A549 (cell line): ENCODE measurements at regions not wholly inside any gene's neighbourhood (a gene's known extent, or its start where the extent isn't known, plus 50 kb on each side); places are given as distances from the start of the nearest gene placed in this dataset.

Experiments used
- ATAC-seq, 2 experiments: fragments of 200-7000 bp in 1 of 2; fragments of >200 bp in 1 of 2; cut with Nextera tagmentation in 1 of 2; cut with Tn5 transposase in 1 of 2; 3 replicates each; pipeline versions ENCODE4 v1.8.0 to v1.9.1; 2018 to 2020; ENCODE audit warnings: mild to moderate bottlenecking in 1 of 2, moderate library complexity in 1 of 2
- CTCF ChIA-PET: fragments of 300-600 bp; sonication (Branson Sonifier 250); formaldehyde crosslinking; extraction: SDS; loops from one replicate; lab custom pipeline; 2021; ENCODE audit warnings: antibody characterized with exemption, inconsistent platforms; lab: Yijun Ruan, JAX
- POLR2A ChIA-PET: fragments of 350-600 bp; formaldehyde crosslinking; extraction: SDS; loops from one replicate; lab custom pipeline; 2021; ENCODE audit warnings: antibody characterized with exemption, inconsistent platforms; lab: Yijun Ruan, JAX
- DNase-seq, 2 experiments: peaks; one replicate each; pipeline versions ENCODE4 v3.0.0 to v3.0.0-alpha.2; 2011 to 2016; ENCODE audit warnings: low read depth in 1 of 2, low spot score in 1 of 2
- FAIRE-seq: peaks from 2 replicates; lab custom pipeline; 2011; peaks lifted over from hg19 to GRCh38; lab: Jason Lieb, UNC
- H3K27ac ChIP-seq, 2 experiments: fragments of >200 bp; sonication (Bioruptor Twin); formaldehyde crosslinking; 3 replicates each; pipeline ENCODE4 v1.5.1; 2016 to 2017
- H3K4me1 ChIP-seq: fragments of >200 bp; sonication (Bioruptor Twin); formaldehyde crosslinking; 3 replicates; pipeline ENCODE4 v1.6.1; 2016
- H3K4me2 ChIP-seq: fragments of >200 bp; sonication (Bioruptor Twin); formaldehyde crosslinking; 3 replicates; pipeline ENCODE4 v1.6.1; 2016
- H3K4me3 ChIP-seq: fragments of >200 bp; sonication (Bioruptor Twin); formaldehyde crosslinking; 3 replicates; pipeline ENCODE4 v1.5.1; 2016
- H3K9me3 ChIP-seq: fragments of >200 bp; sonication (Bioruptor Twin); formaldehyde crosslinking; 3 replicates; pipeline ENCODE4 v1.6.1; 2016
- BHLHE40 ChIP-seq: IDR thresholded peaks from 2 replicates; pipeline ENCODE4 v1.6.1; 2012; ENCODE audit warnings: low read depth, low read length, inconsistent platforms
- CBX2 ChIP-seq: fragments of 200-600 bp; sonication (generic); IDR thresholded peaks from 2 replicates; pipeline ENCODE4 v1.6.1; 2016; ENCODE audit warnings: low read depth, mild to moderate bottlenecking, borderline replicate concordance
- CBX8 ChIP-seq: fragments of 200-600 bp; sonication (generic); IDR thresholded peaks from 2 replicates; pipeline ENCODE4 v1.6.1; 2016
- CEBPB ChIP-seq, 2 experiments: fragments of >200 bp in 1 of 2; sonication (Bioruptor Twin) in 1 of 2; formaldehyde crosslinking in 1 of 2; IDR thresholded peaks; 2 replicates each; pipeline ENCODE4 v1.6.1; 2012 to 2016
- CHD2 ChIP-seq: fragments of 150-350 bp; IDR thresholded peaks from 2 replicates; pipeline ENCODE4 v1.6.1; 2014; ENCODE audit warnings: low read length; ENCODE audit not compliant: partially characterized antibody
- FOXS1 ChIP-seq: fragments of 250-450 bp; sonication (Bioruptor Pico); IDR thresholded peaks from 2 replicates; pipeline ENCODE4 v1.5.0; 2020; ENCODE audit warnings: mild to moderate bottlenecking, moderate library complexity
- GATA3 ChIP-seq: IDR thresholded peaks from 2 replicates; pipeline ENCODE4 v1.6.1; 2012; ENCODE audit warnings: borderline replicate concordance
- HEYL ChIP-seq: fragments of 250-450 bp; sonication (Bioruptor Pico); IDR thresholded peaks from 2 replicates; pipeline ENCODE4 v1.8.0; 2021; ENCODE audit warnings: mild to moderate bottlenecking, moderate library complexity
- HOXA7 ChIP-seq: fragments of 250-450 bp; sonication (Bioruptor Pico); IDR thresholded peaks from 2 replicates; pipeline ENCODE4 v1.5.0; 2020; ENCODE audit warnings: mild to moderate bottlenecking, moderate library complexity
- HOXB5 ChIP-seq: fragments of 250-450 bp; sonication (Bioruptor Pico); IDR thresholded peaks from 2 replicates; pipeline ENCODE4 v1.5.0; 2020; ENCODE audit warnings: mild to moderate bottlenecking, moderate library complexity
- KDM1A ChIP-seq: fragments of 200-600 bp; sonication (generic); IDR thresholded peaks from 2 replicates; pipeline ENCODE4 v1.6.1; 2016; ENCODE audit warnings: low read depth, mild to moderate bottlenecking
- KDM5A ChIP-seq: fragments of 200-600 bp; sonication (generic); IDR thresholded peaks from 2 replicates; pipeline ENCODE4 v1.6.1; 2016; ENCODE audit warnings: antibody characterized with exemption, mild to moderate bottlenecking
- MAZ ChIP-seq: fragments of 150-350 bp; IDR thresholded peaks from 2 replicates; pipeline ENCODE4 v1.6.1; 2014; ENCODE audit warnings: antibody characterized with exemption, low read depth, low read length, borderline replicate concordance
- MYC ChIP-seq: IDR thresholded peaks from 2 replicates; pipeline ENCODE4 v1.6.1; 2012; ENCODE audit warnings: mild to moderate bottlenecking, inconsistent platforms, low read length, improper control_type of control experiment, borderline replicate concordance
- NPAS2 ChIP-seq: fragments of 250-450 bp; sonication (Bioruptor Pico); IDR thresholded peaks from 2 replicates; pipeline ENCODE4 v1.8.0; 2022; ENCODE audit warnings: mild to moderate bottlenecking, moderate library complexity, borderline replicate concordance
- POLR2A ChIP-seq: IDR thresholded peaks from 2 replicates; pipeline ENCODE4 v1.6.1; 2012; ENCODE audit warnings: mild to moderate bottlenecking, low read length
- RAD21 ChIP-seq, 2 experiments: fragments of >200 bp in 1 of 2; sonication (Bioruptor Twin) in 1 of 2; formaldehyde crosslinking in 1 of 2; IDR thresholded peaks in 1 of 2; conservative IDR thresholded peaks in 1 of 2; 2 replicates in 1 of 2; 3 replicates in 1 of 2; pipeline ENCODE4 v1.6.1; 2012 to 2018; ENCODE audit warnings: inconsistent platforms in 1 of 2
- RARB ChIP-seq: fragments of 250-450 bp; sonication (Bioruptor Pico); IDR thresholded peaks from 2 replicates; pipeline ENCODE4 v1.8.0; 2021; ENCODE audit warnings: mild to moderate bottlenecking, moderate library complexity
- RCOR1 ChIP-seq: fragments of 150-350 bp; IDR thresholded peaks from 2 replicates; pipeline ENCODE4 v1.6.1; 2014; ENCODE audit warnings: antibody characterized with exemption, low read length, low read depth
- ZNF302 ChIP-seq: fragments of 250-450 bp; sonication (Bioruptor Pico); IDR thresholded peaks from 2 replicates; pipeline ENCODE4 v1.9.0; 2021; ENCODE audit warnings: inconsistent platforms, mild to moderate bottlenecking, moderate library complexity
- WGBS: methylation state at CpG from one replicate; pipeline ENCODE4 v1.1.6; 2017; ENCODE audit errors: missing lambda C conversion rate; 5-methylcytosine and 5-hydroxymethylcytosine counted together
- TF ChIP-seq, protein P1 (sequence below): IDR thresholded peaks from 2 replicates; pipeline ENCODE4 v1.6.1; 2012
- TF ChIP-seq, protein P2 (sequence below): fragments of 250-450 bp; sonication (Bioruptor Pico); IDR thresholded peaks from 2 replicates; pipeline ENCODE4 v1.5.0; 2021; ENCODE audit warnings: mild to moderate bottlenecking, moderate library complexity, borderline replicate concordance

DNA sequence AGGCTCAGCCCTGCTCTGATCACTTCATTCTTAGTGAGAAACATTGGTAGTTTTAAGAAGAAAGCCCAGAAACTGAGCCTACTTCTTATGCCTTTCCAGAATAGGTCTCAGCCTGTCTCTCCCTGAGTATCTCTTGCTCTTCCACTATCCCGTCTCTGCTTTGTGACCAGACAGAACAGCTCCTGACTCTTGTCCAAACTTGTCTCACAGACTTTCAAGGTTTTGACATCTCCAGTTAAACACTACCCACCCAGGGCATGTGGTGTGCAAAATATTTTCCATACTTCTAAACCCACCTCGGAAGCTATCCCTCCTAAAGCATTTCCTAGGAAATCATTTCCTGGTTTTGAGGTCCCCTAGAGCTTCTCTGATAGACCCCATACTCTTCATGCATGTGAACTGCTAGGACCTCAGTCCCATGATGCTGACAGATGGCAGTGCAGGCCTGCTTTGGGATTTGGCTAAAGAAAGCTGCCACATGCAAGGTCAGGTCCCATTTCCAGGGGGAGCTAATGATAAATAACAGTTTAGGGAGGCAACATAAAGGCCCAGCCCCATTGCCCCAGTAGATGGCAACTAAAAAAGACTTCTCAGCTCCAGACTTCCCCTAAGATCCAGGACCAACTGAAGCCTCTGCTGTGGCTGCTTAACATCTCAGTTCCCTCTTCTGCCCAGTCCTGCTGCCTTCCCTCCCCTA lies 211.5 kb downstream of the MED10 start:
- no peak for ATAC-seq
- H3K9me3 ChIP-seq = no peaks in the 10 kb centered on the region
- TF ChIP-seq RAD21 (conservative IDR thresholded peaks at IDR 0.05 in 1 of 2, IDR thresholded peaks at IDR 0.05 in 1 of 2) (peak in 1 of 2 experiments; percentile 17; a peak in 1 of 5 replicates), ZNF302 (CRISPR knock-in tag) (no peak)
- TF ChIP-seq, all 56 proteins: peak for 1
- H3K4me2 ChIP-seq = no peak overlapping the region
- H3K4me3 ChIP-seq = no peak overlapping the region
- FAIRE-seq (no peak), DNase-seq (no peak)
- CTCF ChIA-PET = interaction anchor here (0.9 kb wide), 1 partner anchor 204 kb away, joined by 3 read pairs; no protein-coding TSS in a partner anchor
- 84% methylated on average over 2 of the region's 2 CpGs for WGBS
- peak overlapping the region in 1 of 2 experiments; percentile 34; a peak in 1 of 6 replicates for H3K27ac ChIP-seq
- POLR2A ChIA-PET = no interaction called here
- H3K4me1 ChIP-seq = peaks cover 11% of the 10 kb centered on the region

DNA sequence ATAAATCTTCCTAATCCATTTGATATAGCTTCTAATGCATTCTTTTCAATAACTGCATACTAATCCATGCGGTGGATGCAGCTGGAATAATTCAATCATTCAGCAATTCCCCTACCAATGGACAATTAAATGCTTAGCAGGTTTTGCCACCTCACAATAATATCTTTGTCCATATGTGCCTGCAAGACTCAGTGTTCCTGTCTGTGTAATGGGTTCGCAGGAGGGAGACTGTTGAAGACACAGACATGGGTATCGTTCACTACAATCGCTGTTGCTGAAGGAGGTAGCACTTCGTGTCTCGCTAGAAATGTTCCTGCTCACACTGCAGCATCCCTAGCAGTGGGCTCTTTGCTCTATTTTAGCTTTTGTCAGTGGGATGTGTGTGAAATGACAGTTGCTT lies 214.4 kb downstream of the MED10 start:
- 82% methylated on average over 6 of the region's 6 CpGs for WGBS
- TF ChIP-seq NPAS2 (CRISPR knock-in tag) (no peak), CHD2 (no peak), HEYL (CRISPR knock-in tag) (no peak), CBX8 (no peak), MAZ (no peak), POLR2A (no peak), BHLHE40 (no peak), HOXA7 (no peak), RARB (no peak), KDM1A (no peak), RCOR1 (no peak), HOXB5 (CRISPR knock-in tag) (no peak), KDM5A (no peak), GATA3 (no peak), MYC (no peak), CBX2 (no peak), FOXS1 (CRISPR knock-in tag) (no peak)
- TF ChIP-seq, protein P1, sequence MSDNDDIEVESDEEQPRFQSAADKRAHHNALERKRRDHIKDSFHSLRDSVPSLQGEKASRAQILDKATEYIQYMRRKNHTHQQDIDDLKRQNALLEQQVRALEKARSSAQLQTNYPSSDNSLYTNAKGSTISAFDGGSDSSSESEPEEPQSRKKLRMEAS = no peak
- TF ChIP-seq, protein P2, sequence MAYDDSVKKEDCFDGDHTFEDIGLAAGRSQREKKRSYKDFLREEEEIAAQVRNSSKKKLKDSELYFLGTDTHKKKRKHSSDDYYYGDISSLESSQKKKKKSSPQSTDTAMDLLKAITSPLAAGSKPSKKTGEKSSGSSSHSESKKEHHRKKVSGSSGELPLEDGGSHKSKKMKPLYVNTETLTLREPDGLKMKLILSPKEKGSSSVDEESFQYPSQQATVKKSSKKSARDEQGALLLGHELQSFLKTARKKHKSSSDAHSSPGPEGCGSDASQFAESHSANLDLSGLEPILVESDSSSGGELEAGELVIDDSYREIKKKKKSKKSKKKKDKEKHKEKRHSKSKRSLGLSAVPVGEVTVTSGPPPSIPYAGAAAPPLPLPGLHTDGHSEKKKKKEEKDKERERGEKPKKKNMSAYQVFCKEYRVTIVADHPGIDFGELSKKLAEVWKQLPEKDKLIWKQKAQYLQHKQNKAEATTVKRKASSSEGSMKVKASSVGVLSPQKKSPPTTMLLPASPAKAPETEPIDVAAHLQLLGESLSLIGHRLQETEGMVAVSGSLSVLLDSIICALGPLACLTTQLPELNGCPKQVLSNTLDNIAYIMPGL = no peak
- ChIA-PET CTCF (interaction anchor here (1.4 kb wide), 1 partner anchor 10 kb away, joined by 3 read pairs; no protein-coding TSS in a partner anchor), POLR2A (no interaction called here)
- Histone ChIP-seq H3K4me2 (no peak overlapping the region), H3K9me3 (no peaks in the 10 kb centered on the region), H3K27ac (peak overlapping the region in 1 of 2 experiments; percentile 45; a peak in 1 of 6 replicates), H3K4me1 (peaks cover 32% of the 10 kb centered on the region), H3K4me3 (no peak overlapping the region)
- DNase-seq = no peak
- FAIRE-seq = no peak
- ATAC-seq = no peak

DNA sequence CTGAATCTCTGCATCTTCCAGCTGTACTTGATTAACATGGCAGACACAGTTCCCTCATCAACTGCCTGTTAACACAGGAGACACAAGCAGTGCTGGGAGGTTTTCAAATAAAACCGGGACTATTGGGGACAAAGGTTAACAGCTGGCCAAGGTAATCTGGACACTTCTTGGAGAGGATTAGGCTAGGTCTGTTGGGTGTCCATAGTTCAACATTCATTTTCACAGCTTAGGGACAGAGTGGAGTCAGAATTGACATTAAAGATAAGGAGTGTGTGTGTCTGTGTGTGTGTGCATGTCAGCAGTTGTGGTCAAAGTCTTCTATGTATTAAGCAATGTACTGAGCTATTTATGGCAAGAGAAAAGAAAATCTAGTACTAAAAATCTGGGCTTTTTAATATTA lies 216.2 kb downstream of the MED10 start:
- WGBS = 30% methylated on average over 1 of the region's 1 CpG
- Histone ChIP-seq H3K4me3 (no peak overlapping the region), H3K4me1 (peaks cover 43% of the 10 kb centered on the region), H3K4me2 (peak overlapping the region; percentile 41), H3K27ac (peak overlapping the region; percentile 34 to 89; a peak in 4 of 6 replicates), H3K9me3 (0 out of 3 replicates have a peak, but pooled peaks cover 1% of the 10 kb centered on the region)
- ChIA-PET POLR2A (no interaction called here), CTCF (interaction anchor here (0.9 kb wide), 1 partner anchor 143 kb away, joined by 3 read pairs; no protein-coding TSS in a partner anchor)
- no peak for TF ChIP-seq CEBPB (IDR thresholded peaks at IDR 0.05)
- DNase-seq (no peak), FAIRE-seq (no peak), ATAC-seq (no peak)
